GM23338 (cell line): ENCODE measurements at regions not wholly inside any gene's neighbourhood (a gene's known extent, or its start where the extent isn't known, plus 50 kb on each side); places are given as distances from the start of the nearest gene placed in this dataset.

Experiments
- ATAC-seq: fragments of 200-7000 bp; cut with Tn5 transposase; 3 replicates; pipeline ENCODE4 v1.9.1; 2020
- DNase-seq: peaks from one replicate; pipeline ENCODE4 v3.0.0-alpha.2; 2015; ENCODE audit warnings: low spot score
- H2AFZ ChIP-seq: fragments of 200-600 bp; sonication (generic); 2 replicates; pipeline ENCODE4 v1.8.0; 2016; ENCODE audit warnings: antibody characterized with exemption, mild to moderate bottlenecking, moderate library complexity
- H3F3A ChIP-seq: fragments of 200-600 bp; sonication (generic); replicated peaks from 2 replicates; pipeline ENCODE4 v1.8.0; 2017; ENCODE audit warnings: antibody characterized with exemption, mixed run types, low read depth
- H3K27ac ChIP-seq: fragments of 200-600 bp; sonication (generic); 2 replicates; pipeline ENCODE4 v1.6.1; 2016; ENCODE audit warnings: low read depth
- H3K27me3 ChIP-seq: fragments of 200-600 bp; sonication (generic); 2 replicates; pipeline ENCODE4 v1.8.0; 2016; ENCODE audit warnings: mild to moderate bottlenecking, mixed run types, moderate library complexity; ENCODE audit not compliant: insufficient read depth
- H3K36me3 ChIP-seq: fragments of 200-600 bp; sonication (generic); 2 replicates; pipeline ENCODE4 v1.8.0; 2016; ENCODE audit warnings: mild to moderate bottlenecking; ENCODE audit not compliant: insufficient read depth
- H3K4me1 ChIP-seq: fragments of 200-600 bp; sonication (generic); 2 replicates; pipeline ENCODE4 v1.8.0; 2016; ENCODE audit warnings: mild to moderate bottlenecking, moderate library complexity; ENCODE audit not compliant: insufficient read depth
- H3K4me2 ChIP-seq: fragments of 200-600 bp; sonication (generic); 2 replicates; pipeline ENCODE4 v1.7.1; 2017; ENCODE audit warnings: mixed run types
- H3K4me3 ChIP-seq: fragments of 200-600 bp; sonication (generic); 2 replicates; pipeline ENCODE4 v1.6.1; 2016; ENCODE audit warnings: mixed run types
- H3K79me2 ChIP-seq: fragments of 200-600 bp; sonication (generic); replicated peaks from 2 replicates; pipeline ENCODE4 v1.8.0; 2017; ENCODE audit warnings: mild to moderate bottlenecking; ENCODE audit not compliant: insufficient read depth
- H3K9me2 ChIP-seq: fragments of 200-600 bp; sonication (generic); 2 replicates; pipeline ENCODE4 v1.8.0; 2017; ENCODE audit not compliant: insufficient read depth
- H4K20me1 ChIP-seq: fragments of 200-600 bp; sonication (generic); replicated peaks from 2 replicates; pipeline ENCODE4 v1.8.0; 2017; ENCODE audit warnings: mild to moderate bottlenecking; ENCODE audit not compliant: insufficient read depth
- H3K27ac Mint-ChIP-seq: 2 replicates; pipeline ENCODE4 v1.8.0; 2020; ENCODE audit warnings: inconsistent platforms, mild to moderate bottlenecking, moderate library complexity, mixed read lengths
- H3K27me3 Mint-ChIP-seq: 3 replicates; pipeline ENCODE4 v1.8.0; 2022; ENCODE audit warnings: low read depth, mild to moderate bottlenecking, moderate library complexity, mixed read lengths, inconsistent platforms; ENCODE audit not compliant: insufficient read depth, poor library complexity
- H3K36me3 Mint-ChIP-seq: 3 replicates; pipeline ENCODE4 v1.8.0; 2021; ENCODE audit warnings: low read depth, mild to moderate bottlenecking, inconsistent platforms, moderate library complexity, mixed read lengths
- H3K4me1 Mint-ChIP-seq: 3 replicates; pipeline ENCODE4 v1.8.0; 2020; ENCODE audit warnings: mild to moderate bottlenecking, inconsistent platforms, mixed read lengths
- H3K4me3 Mint-ChIP-seq: 3 replicates; pipeline ENCODE4 v1.8.0; 2021; ENCODE audit warnings: moderate library complexity, mild to moderate bottlenecking, inconsistent platforms, mixed read lengths
- H3K9me3 Mint-ChIP-seq: 3 replicates; pipeline ENCODE4 v1.8.0; 2020; ENCODE audit warnings: moderate library complexity, mild to moderate bottlenecking, inconsistent platforms, mixed read lengths
- CREB1 ChIP-seq: fragments of 250-450 bp; sonication (Bioruptor Pico); IDR thresholded peaks from 2 replicates; pipeline ENCODE4 v1.5.0; 2020; ENCODE audit warnings: low read depth, mild to moderate bottlenecking, moderate library complexity
- CTCF ChIP-seq, 2 experiments: fragments of 200-600 bp in 1 of 2; sonication (generic) in 1 of 2; conservative IDR thresholded peaks; 2 replicates each; pipeline versions ENCODE4 v1.5.1 to v1.6.1; 2016 to 2017; ENCODE audit warnings: antibody characterized with exemption in 2 of 2, low read depth in 2 of 2, mild to moderate bottlenecking in 2 of 2, moderate library complexity in 1 of 2
- ETS1 ChIP-seq: IDR thresholded peaks from 2 replicates; pipeline ENCODE4 v1.6.1; 2016; ENCODE audit warnings: antibody characterized with exemption
- EZH2 ChIP-seq: fragments of 200-600 bp; sonication (generic); IDR thresholded peaks from one replicate; pipeline ENCODE4 v1.8.0; 2017; ENCODE audit warnings: antibody characterized with exemption, mild to moderate bottlenecking, low read depth; ENCODE audit not compliant: unreplicated experiment
- EZH2phosphoT487 ChIP-seq: fragments of 200-600 bp; sonication (generic); IDR thresholded peaks from one replicate; pipeline ENCODE4 v1.8.1; 2018; ENCODE audit warnings: antibody characterized with exemption; ENCODE audit not compliant: unreplicated experiment
- JUNB ChIP-seq: IDR thresholded peaks from one replicate; pipeline ENCODE4 v1.6.1; 2016; ENCODE audit warnings: antibody characterized with exemption; ENCODE audit not compliant: unreplicated experiment
- NANOG ChIP-seq: IDR thresholded peaks from 2 replicates; pipeline ENCODE4 v1.6.1; 2016; ENCODE audit warnings: antibody characterized with exemption, borderline replicate concordance
- POLR2AphosphoS5 ChIP-seq: IDR thresholded peaks from 2 replicates; pipeline ENCODE4 v1.6.1; 2016; ENCODE audit warnings: antibody characterized with exemption, low read depth
- REST ChIP-seq: IDR thresholded peaks from one replicate; pipeline ENCODE4 v1.6.1; 2018; ENCODE audit warnings: antibody characterized with exemption; ENCODE audit not compliant: unreplicated experiment
- STAT1 ChIP-seq: IDR thresholded peaks from one replicate; pipeline ENCODE4 v1.6.1; 2016; ENCODE audit warnings: antibody characterized with exemption; ENCODE audit not compliant: unreplicated experiment
- ZNF114 ChIP-seq: fragments of 250-450 bp; sonication (Bioruptor Pico); IDR thresholded peaks from 2 replicates; pipeline ENCODE4 v1.5.0; 2020; ENCODE audit warnings: mild to moderate bottlenecking, moderate library complexity
- ZNF331 ChIP-seq: fragments of 250-450 bp; sonication (Bioruptor Pico); IDR thresholded peaks from 2 replicates; pipeline ENCODE4 v1.5.0; 2020; ENCODE audit warnings: low read depth, mild to moderate bottlenecking, moderate library complexity
- ZNF462 ChIP-seq: fragments of 250-450 bp; sonication (Bioruptor Pico); IDR thresholded peaks from 2 replicates; pipeline ENCODE4 v1.5.0; 2020; ENCODE audit warnings: mild to moderate bottlenecking, moderate library complexity

- TF ChIP-seq CTCF (conservative IDR thresholded peaks at IDR 0.05; ENCODE audit: low read depth in 2 of 2) (no peak), EZH2phosphoT487 (no peak)
Observed at GRCh38 chr3:5504135-5504534, 316.6 kb downstream of the EDEM1 start (continued).

GRCh38 chr3:5505163-5505562, 317.7 kb downstream of the EDEM1 start:
- H3K9me2 ChIP-seq: no peaks in the 10 kb centered on the region
- TF ChIP-seq EZH2 (no peak), ZNF331 (CRISPR knock-in tag) (no peak), ZNF114 (CRISPR knock-in tag) (no peak), STAT1 (no peak), ETS1 (no peak), REST (no peak), JUNB (no peak), POLR2AphosphoS5 (no peak), CREB1 (no peak), ZNF462 (CRISPR knock-in tag) (no peak), NANOG (no peak)

More at GRCh38 chr3:5505163-5505562, 317.7 kb downstream of the EDEM1 start:
- Histone ChIP-seq H3K4me1 (no peaks in the 10 kb centered on the region), H3K27ac (no peak overlapping the region), H3K4me2 (no peak overlapping the region), H3F3A (no peaks in the 10 kb centered on the region), H3K36me3 (peaks cover 3% of the 10 kb centered on the region; the same call in 1 of the 2 replicates), H2AFZ (no peak overlapping the region), H4K20me1 (no peaks in the 10 kb centered on the region), H3K79me2 (no peaks in the 10 kb centered on the region), H3K27me3 (no peaks in the 10 kb centered on the region), H3K4me3 (no peak overlapping the region)
- Mint-ChIP-seq H3K4me3 (no peak overlapping the region), H3K4me1 (peaks cover 12% of the 10 kb centered on the region), H3K36me3 (peaks cover 9% of the 10 kb centered on the region), H3K9me3 (peaks cover 75% of the 10 kb centered on the region), H3K27me3 (peaks cover 6% of the 10 kb centered on the region), H3K27ac (no peak overlapping the region)
- no peak for ATAC-seq
- DNase-seq: no peak
